C4-2B (cell line): ENCODE measurements at regions not wholly inside any gene's neighbourhood (a gene's known extent, or its start where the extent isn't known, plus 50 kb on each side); places are given as distances from the start of the nearest gene placed in this dataset.

ENCODE experiments used
- H3K27ac ChIP-seq: fragments of 450-650 bp; 2 replicates; pipeline ENCODE4 v1.5.1; 2017
- CTCF ChIP-seq: fragments of 450-650 bp; conservative IDR thresholded peaks from 2 replicates; pipeline ENCODE4 v1.5.1; 2017; ENCODE audit warnings: mild to moderate bottlenecking
- ZFX ChIP-seq: fragments of 450-650 bp; IDR thresholded peaks from 2 replicates; pipeline ENCODE4 v1.6.1; 2017

- TF ChIP-seq CTCF (no peak), ZFX (no peak)
- no peak overlapping the region for H3K27ac ChIP-seq
These were observed 2030.6 kb upstream of the CELF4 start for GRCh38 chr18:39596221-39596620.

GRCh38 chr18:39594206-39594605 lies 2028.6 kb upstream of the CELF4 start:
- no peak overlapping the region for H3K27ac ChIP-seq
- no peak for TF ChIP-seq ZFX
- no peak for TF ChIP-seq CTCF

GRCh38 chr18:39591649-39592048 lies 2026.1 kb upstream of the CELF4 start:
- TF ChIP-seq ZFX: no peak
- TF ChIP-seq CTCF: no peak
- no peak overlapping the region for H3K27ac ChIP-seq

GRCh38 chr18:39589496-39589895 lies 2023.9 kb upstream of the CELF4 start:
- no peak for TF ChIP-seq ZFX
- no peak for TF ChIP-seq CTCF
- H3K27ac ChIP-seq: no peak overlapping the region

GRCh38 chr18:39587586-39587985 lies 2022.0 kb upstream of the CELF4 start:
- no peak overlapping the region for H3K27ac ChIP-seq
- TF ChIP-seq ZFX: no peak
- TF ChIP-seq CTCF: no peak

GRCh38 chr18:39586741-39587140 lies 2021.1 kb upstream of the CELF4 start:
- TF ChIP-seq CTCF (no peak), ZFX (no peak)
- no peak overlapping the region for H3K27ac ChIP-seq

GRCh38 chr18:39574897-39575296 lies 2009.3 kb upstream of the CELF4 start:
- TF ChIP-seq ZFX: no peak
- no peak for TF ChIP-seq CTCF
- H3K27ac ChIP-seq: no peak overlapping the region
